Calu3 (cell line): ENCODE measurements at regions not wholly inside any gene's neighbourhood (a gene's known extent, or its start where the extent isn't known, plus 50 kb on each side); places are given as distances from the start of the nearest gene placed in this dataset.

Experiments used
- BruUV-seq: library from RNA; stranded (reverse); fragments of 400-500 nt; replicated peaks from 2 replicates; lab custom pipeline; 2021; lab: Mats Ljungman, UMichigan
- CTCF ChIA-PET: fragments of 300-600 bp; sonication (Branson Sonifier 250); formaldehyde crosslinking; loops from one replicate; lab custom pipeline; 2022; ENCODE audit warnings: antibody characterized with exemption; lab: Charles Lee
- DNase-seq: peaks from one replicate; pipeline ENCODE4 v3.0.0; 2022
- H3K27ac Mint-ChIP-seq: one replicate; pipeline ENCODE4 v1.8.0; 2022; ENCODE audit warnings: mixed read lengths; ENCODE audit not compliant: unreplicated experiment
- H3K27me3 Mint-ChIP-seq: one replicate; pipeline ENCODE4 v1.8.0; 2022; ENCODE audit warnings: mixed read lengths; ENCODE audit not compliant: unreplicated experiment
- H3K36me3 Mint-ChIP-seq: one replicate; pipeline ENCODE4 v1.8.0; 2022; ENCODE audit warnings: mild to moderate bottlenecking, moderate library complexity, mixed read lengths; ENCODE audit not compliant: insufficient read depth, unreplicated experiment
- H3K4me1 Mint-ChIP-seq: one replicate; pipeline ENCODE4 v1.8.0; 2022; ENCODE audit warnings: mild to moderate bottlenecking, low read depth, mixed read lengths; ENCODE audit not compliant: unreplicated experiment
- H3K4me3 Mint-ChIP-seq: one replicate; pipeline ENCODE4 v1.8.0; 2022; ENCODE audit warnings: mild to moderate bottlenecking, low read depth, moderate library complexity, mixed read lengths; ENCODE audit not compliant: unreplicated experiment
- H3K9me3 Mint-ChIP-seq: one replicate; pipeline ENCODE4 v1.8.0; 2022; ENCODE audit warnings: low read depth, mixed read lengths; ENCODE audit not compliant: unreplicated experiment
- intact Hi-C: fragments of 100-400 bp; cut with micrococcal nuclease; formaldehyde crosslinking; loops from one replicate; pipeline ENCODE4 v1.10.0; 2022; ENCODE audit not compliant: unreplicated experiment
- TF ChIP-seq, protein P1 (sequence below): fragments of 200-600 bp; IDR thresholded peaks from one replicate; pipeline ENCODE4 v1.8.0; 2022; ENCODE audit warnings: antibody characterized with exemption; ENCODE audit not compliant: unreplicated experiment

DNA sequence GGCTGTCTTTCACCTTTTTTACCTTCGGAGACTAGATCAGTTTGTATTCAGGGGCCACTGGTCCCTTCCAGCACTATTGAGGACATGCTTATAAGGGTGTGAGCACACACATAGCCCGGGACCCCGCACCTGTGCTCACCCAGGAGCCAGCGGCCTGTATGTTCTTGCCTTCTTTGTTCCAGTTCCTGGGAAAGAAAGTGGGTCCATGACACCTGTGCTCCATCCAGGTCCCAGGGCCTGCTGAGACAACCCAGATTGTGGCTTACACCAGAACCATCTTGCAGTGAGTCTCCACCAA, 207.8 kb downstream of the TOMM20 start:
- no TSS peak for BruUV-seq
- DNase-seq = no peak
- no peaks in the 10 kb centered on the region for H3K27me3 Mint-ChIP-seq
- H3K9me3 Mint-ChIP-seq = peaks cover 3% of the 10 kb centered on the region
- intact Hi-C loops = no loop called here
- no peak overlapping the region for H3K27ac Mint-ChIP-seq
- H3K36me3 Mint-ChIP-seq = no peaks in the 10 kb centered on the region
- H3K4me3 Mint-ChIP-seq = no peak overlapping the region
- TF ChIP-seq, protein P1, sequence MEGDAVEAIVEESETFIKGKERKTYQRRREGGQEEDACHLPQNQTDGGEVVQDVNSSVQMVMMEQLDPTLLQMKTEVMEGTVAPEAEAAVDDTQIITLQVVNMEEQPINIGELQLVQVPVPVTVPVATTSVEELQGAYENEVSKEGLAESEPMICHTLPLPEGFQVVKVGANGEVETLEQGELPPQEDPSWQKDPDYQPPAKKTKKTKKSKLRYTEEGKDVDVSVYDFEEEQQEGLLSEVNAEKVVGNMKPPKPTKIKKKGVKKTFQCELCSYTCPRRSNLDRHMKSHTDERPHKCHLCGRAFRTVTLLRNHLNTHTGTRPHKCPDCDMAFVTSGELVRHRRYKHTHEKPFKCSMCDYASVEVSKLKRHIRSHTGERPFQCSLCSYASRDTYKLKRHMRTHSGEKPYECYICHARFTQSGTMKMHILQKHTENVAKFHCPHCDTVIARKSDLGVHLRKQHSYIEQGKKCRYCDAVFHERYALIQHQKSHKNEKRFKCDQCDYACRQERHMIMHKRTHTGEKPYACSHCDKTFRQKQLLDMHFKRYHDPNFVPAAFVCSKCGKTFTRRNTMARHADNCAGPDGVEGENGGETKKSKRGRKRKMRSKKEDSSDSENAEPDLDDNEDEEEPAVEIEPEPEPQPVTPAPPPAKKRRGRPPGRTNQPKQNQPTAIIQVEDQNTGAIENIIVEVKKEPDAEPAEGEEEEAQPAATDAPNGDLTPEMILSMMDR = no peak
- peaks cover 17% of the 10 kb centered on the region for H3K4me1 Mint-ChIP-seq
- CTCF ChIA-PET = no interaction called here

DNA sequence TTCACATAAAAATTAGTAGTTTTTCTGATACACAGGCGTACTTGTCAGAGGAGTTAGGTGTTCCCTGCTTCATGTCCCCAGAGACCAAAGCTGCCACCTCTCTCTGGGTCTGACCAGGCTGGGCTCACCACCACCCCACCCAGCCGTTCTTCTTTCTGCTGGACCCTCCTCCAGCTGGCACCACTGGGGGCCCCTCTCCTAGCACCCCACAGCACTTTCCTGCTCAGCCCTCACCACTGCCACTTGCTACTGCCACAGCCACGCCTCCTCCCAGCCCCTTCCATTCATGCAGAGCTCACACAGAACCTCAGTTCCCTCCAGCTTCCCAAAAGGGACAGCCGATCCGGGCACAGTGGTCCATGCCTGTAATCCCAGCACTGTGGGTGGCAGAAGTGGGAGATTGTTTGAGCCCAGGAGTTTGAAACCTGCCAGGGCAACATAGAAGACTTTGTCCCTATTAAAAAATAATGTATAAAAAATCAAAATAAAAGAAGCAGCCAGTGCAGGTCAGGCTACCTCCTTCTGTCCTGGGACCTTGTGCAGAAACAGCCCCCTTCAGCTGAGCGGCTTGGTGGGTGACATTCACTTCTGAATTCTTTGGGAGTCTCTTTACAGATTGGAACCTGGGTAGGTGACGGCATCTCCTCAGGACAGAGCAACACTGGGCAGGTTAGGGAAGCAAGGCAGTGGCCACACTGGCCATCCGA, 208.3 kb downstream of the TOMM20 start:
- no TSS peak for BruUV-seq
- no peak for DNase-seq
- H3K4me1 Mint-ChIP-seq = peaks cover 12% of the 10 kb centered on the region
- CTCF ChIA-PET = no interaction called here
- H3K9me3 Mint-ChIP-seq = peaks cover 3% of the 10 kb centered on the region
- no peaks in the 10 kb centered on the region for H3K36me3 Mint-ChIP-seq
- intact Hi-C loops = no loop called here
- H3K27me3 Mint-ChIP-seq = no peaks in the 10 kb centered on the region
- TF ChIP-seq, protein P1 = no peak
- H3K4me3 Mint-ChIP-seq = no peak overlapping the region
- H3K27ac Mint-ChIP-seq = no peak overlapping the region

DNA sequence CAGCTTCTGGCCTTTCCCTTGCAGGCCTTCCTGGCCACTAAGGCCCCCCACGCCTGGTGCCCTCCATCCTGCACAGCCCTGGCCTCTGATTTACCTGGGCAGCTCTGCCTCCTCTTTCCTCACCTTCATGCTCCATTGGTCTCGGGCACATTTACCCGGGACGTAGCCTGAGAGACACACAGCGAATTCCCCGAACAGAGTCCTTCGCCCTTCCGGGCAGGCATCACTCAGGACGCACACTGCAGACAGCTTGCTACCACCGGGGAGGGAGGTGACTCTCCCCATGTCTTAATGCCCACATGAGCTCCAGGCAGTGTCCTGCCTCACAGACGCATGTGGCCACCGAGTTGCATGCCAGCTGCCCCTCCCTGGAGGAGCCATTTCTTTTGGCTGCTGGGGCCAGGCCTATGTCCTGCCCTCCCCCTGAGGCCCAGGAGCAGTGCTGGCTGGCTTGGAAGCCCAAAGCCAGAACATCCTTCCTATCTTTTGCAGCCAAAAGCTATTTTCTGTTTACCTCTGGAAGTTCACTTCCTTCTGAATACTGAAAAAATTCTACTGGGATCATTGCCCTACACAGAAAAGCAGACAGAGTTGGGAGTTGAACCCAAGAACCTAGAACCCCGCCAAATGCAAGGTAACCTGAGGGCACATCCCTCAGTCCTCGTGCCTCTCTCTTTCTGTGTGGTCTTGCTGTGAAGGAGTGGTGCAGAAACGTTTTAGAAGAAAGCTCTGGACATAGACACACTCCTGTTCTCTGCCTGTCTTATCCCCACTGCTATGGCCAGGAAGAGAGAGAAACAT, 209.5 kb downstream of the TOMM20 start:
- CTCF ChIA-PET = no interaction called here
- H3K4me1 Mint-ChIP-seq = peaks cover 8% of the 10 kb centered on the region
- TF ChIP-seq, protein P1 = no peak
- H3K9me3 Mint-ChIP-seq = peaks cover 3% of the 10 kb centered on the region
- H3K27me3 Mint-ChIP-seq = no peaks in the 10 kb centered on the region
- H3K27ac Mint-ChIP-seq = no peak overlapping the region
- no peak overlapping the region for H3K4me3 Mint-ChIP-seq
- DNase-seq = no peak
- intact Hi-C loops = no loop called here
- no peaks in the 10 kb centered on the region for H3K36me3 Mint-ChIP-seq
- BruUV-seq = no TSS peak

DNA sequence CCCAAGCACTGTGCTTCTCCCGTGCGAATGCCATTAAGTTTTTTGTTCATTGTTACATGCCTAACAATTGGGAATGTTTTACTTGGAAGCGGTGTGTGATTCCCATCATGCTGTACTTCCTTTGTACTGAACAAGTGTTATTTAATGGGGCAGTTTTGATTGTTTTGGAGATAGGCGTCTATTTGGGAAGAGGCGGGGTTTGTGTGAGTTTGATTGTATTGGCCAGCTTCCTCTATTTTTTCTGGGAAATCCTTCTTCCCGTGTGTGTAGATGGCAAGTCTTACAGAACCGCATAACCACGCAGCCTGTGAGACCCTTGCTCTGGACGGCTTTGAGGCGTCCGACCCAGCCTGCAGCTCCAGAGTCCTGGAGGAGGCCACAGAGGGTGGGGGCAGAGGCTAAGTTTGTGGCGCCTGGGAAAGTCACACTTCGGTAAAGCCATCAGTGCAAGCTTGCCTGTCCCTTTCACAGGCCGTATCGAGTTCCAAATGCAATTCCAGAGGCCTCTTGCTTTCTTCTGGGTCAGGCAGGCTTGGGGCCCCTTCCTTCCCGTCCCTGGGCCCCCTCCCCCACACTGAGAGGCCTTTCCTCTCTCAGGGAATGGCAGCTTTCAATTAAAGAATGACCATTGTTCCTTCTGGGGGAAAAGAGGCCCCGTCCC, 210.3 kb downstream of the TOMM20 start:
- Mint-ChIP-seq H3K36me3 (no peaks in the 10 kb centered on the region), H3K4me1 (peaks cover 8% of the 10 kb centered on the region), H3K27ac (no peak overlapping the region), H3K9me3 (peaks cover 2% of the 10 kb centered on the region), H3K4me3 (no peak overlapping the region), H3K27me3 (no peaks in the 10 kb centered on the region)
- TF ChIP-seq, protein P1 = no peak
- BruUV-seq = no TSS peak
- no peak for DNase-seq
- intact Hi-C loops = no loop called here
- CTCF ChIA-PET = interaction anchor here (0.6 kb wide), 1 partner anchor 377 kb away, joined by 3 read pairs; no protein-coding TSS in a partner anchor
